ENCODE measurements at regions not wholly inside any gene's neighbourhood (a gene's known extent, or its start where the extent isn't known, plus 50 kb on each side); places are given as distances from the start of the nearest gene placed in this dataset.

- Histone ChIP-seq H3K9me2 (ENCODE audit: insufficient read depth, low read length) (no peaks in the 10 kb centered on the region), H3K27ac (ENCODE audit: low read length) (no peak overlapping the region), H3K4me2 (ENCODE audit: low read length) (no peak overlapping the region), H3K9ac (ENCODE audit: low read length) (no peak overlapping the region), H3F3A (ENCODE audit: insufficient read depth, low read length, poor library complexity, severe bottlenecking) (no peaks in the 10 kb centered on the region), H3K4me3 (ENCODE audit: low read length) (no peak overlapping the region), H3K79me2 (replicated peaks; ENCODE audit: insufficient read depth, low read length) (no peaks in the 10 kb centered on the region), H3K9me3 (ENCODE audit: low read length) (no peaks in the 10 kb centered on the region), H3K36me3 (ENCODE audit: insufficient read depth, low read length) (no peaks in the 10 kb centered on the region), H2AFZ (ENCODE audit: low read depth, low read length) (no peak overlapping the region), H4K20me1 (ENCODE audit: insufficient read depth) (no peaks in the 10 kb centered on the region), H3K27me3 (ENCODE audit: insufficient read depth, low read depth, low read length) (no peaks in the 10 kb centered on the region)
- TF ChIP-seq EZH2 (IDR thresholded peaks at IDR 0.05; ENCODE audit: borderline replicate concordance, insufficient read depth, low read length, poor library complexity, severe bottlenecking) (no peak), SMC3 (conservative IDR thresholded peaks at IDR 0.05; ENCODE audit: poor library complexity) (no peak), EP300 (conservative IDR thresholded peaks at IDR 0.05; ENCODE audit: poor library complexity, severe bottlenecking) (no peak)
Measured at GRCh38 chr5:33146881-33147280, 293.9 kb upstream of the TARS1 start.

DNA sequence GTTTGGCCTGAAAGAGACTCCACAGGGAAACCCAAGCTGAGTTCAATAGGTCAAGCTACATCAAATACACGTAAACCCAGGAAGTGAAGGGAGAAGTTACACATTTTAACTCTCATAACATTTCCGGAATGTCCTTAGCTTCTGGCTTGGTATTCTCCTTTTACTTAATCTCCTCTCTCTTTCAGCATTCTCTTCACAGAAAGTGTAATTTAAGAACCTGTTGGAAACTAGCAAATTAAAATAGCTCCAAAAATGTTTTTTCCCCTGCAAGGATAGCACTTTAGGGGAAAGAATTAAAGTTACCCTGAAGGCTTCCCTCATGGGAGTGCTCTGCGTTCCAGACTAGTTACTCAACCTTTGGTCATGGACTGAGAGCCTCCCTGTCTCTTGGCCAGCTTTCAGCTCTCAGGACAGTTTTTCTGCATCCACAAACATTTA is 292.7 kb upstream of the TARS1 start:
- Histone ChIP-seq H3K79me2 (replicated peaks; ENCODE audit: insufficient read depth, low read length) (no peaks in the 10 kb centered on the region), H3K9me3 (ENCODE audit: low read length) (no peaks in the 10 kb centered on the region), H3K4me2 (ENCODE audit: low read length) (no peak overlapping the region), H3K27ac (ENCODE audit: low read length) (no peak overlapping the region), H2AFZ (ENCODE audit: low read depth, low read length) (no peak overlapping the region), H3K4me3 (ENCODE audit: low read length) (no peak overlapping the region), H3F3A (ENCODE audit: insufficient read depth, low read length, poor library complexity, severe bottlenecking) (no peaks in the 10 kb centered on the region), H3K27me3 (ENCODE audit: insufficient read depth, low read depth, low read length) (no peaks in the 10 kb centered on the region), H3K36me3 (ENCODE audit: insufficient read depth, low read length) (no peaks in the 10 kb centered on the region), H3K9me2 (ENCODE audit: insufficient read depth, low read length) (no peaks in the 10 kb centered on the region), H4K20me1 (ENCODE audit: insufficient read depth) (no peaks in the 10 kb centered on the region), H3K9ac (ENCODE audit: low read length) (no peak overlapping the region)
- TF ChIP-seq POLR2AphosphoS5 (IDR thresholded peaks at IDR 0.05) (no peak), CTCF (IDR thresholded peaks at IDR 0.05; ENCODE audit: poor library complexity, severe bottlenecking) (no peak), EP300 (conservative IDR thresholded peaks at IDR 0.05; ENCODE audit: poor library complexity, severe bottlenecking) (no peak), SMC3 (conservative IDR thresholded peaks at IDR 0.05; ENCODE audit: poor library complexity) (no peak), EZH2 (IDR thresholded peaks at IDR 0.05; ENCODE audit: borderline replicate concordance, insufficient read depth, low read length, poor library complexity, severe bottlenecking) (no peak), TAF1 (IDR thresholded peaks at IDR 0.05; ENCODE audit: low read depth) (no peak), RAD21 (conservative IDR thresholded peaks at IDR 0.05) (no peak)
- TF ChIP-seq, protein P1, sequence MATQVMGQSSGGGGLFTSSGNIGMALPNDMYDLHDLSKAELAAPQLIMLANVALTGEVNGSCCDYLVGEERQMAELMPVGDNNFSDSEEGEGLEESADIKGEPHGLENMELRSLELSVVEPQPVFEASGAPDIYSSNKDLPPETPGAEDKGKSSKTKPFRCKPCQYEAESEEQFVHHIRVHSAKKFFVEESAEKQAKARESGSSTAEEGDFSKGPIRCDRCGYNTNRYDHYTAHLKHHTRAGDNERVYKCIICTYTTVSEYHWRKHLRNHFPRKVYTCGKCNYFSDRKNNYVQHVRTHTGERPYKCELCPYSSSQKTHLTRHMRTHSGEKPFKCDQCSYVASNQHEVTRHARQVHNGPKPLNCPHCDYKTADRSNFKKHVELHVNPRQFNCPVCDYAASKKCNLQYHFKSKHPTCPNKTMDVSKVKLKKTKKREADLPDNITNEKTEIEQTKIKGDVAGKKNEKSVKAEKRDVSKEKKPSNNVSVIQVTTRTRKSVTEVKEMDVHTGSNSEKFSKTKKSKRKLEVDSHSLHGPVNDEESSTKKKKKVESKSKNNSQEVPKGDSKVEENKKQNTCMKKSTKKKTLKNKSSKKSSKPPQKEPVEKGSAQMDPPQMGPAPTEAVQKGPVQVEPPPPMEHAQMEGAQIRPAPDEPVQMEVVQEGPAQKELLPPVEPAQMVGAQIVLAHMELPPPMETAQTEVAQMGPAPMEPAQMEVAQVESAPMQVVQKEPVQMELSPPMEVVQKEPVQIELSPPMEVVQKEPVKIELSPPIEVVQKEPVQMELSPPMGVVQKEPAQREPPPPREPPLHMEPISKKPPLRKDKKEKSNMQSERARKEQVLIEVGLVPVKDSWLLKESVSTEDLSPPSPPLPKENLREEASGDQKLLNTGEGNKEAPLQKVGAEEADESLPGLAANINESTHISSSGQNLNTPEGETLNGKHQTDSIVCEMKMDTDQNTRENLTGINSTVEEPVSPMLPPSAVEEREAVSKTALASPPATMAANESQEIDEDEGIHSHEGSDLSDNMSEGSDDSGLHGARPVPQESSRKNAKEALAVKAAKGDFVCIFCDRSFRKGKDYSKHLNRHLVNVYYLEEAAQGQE (IDR thresholded peaks at IDR 0.05; ENCODE audit: borderline replicate concordance), result no peak

GRCh38 chr5:33153372-33153771 is 287.4 kb upstream of the TARS1 start:
- Histone ChIP-seq H3K36me3 (ENCODE audit: insufficient read depth, low read length) (no peaks in the 10 kb centered on the region), H3K79me2 (replicated peaks; ENCODE audit: insufficient read depth, low read length) (no peaks in the 10 kb centered on the region), H2AFZ (ENCODE audit: low read depth, low read length) (no peak overlapping the region), H4K20me1 (ENCODE audit: insufficient read depth) (no peaks in the 10 kb centered on the region), H3F3A (ENCODE audit: insufficient read depth, low read length, poor library complexity, severe bottlenecking) (no peaks in the 10 kb centered on the region), H3K4me2 (ENCODE audit: low read length) (no peak overlapping the region), H3K9me3 (ENCODE audit: low read length) (no peaks in the 10 kb centered on the region), H3K9ac (ENCODE audit: low read length) (no peak overlapping the region), H3K9me2 (ENCODE audit: insufficient read depth, low read length) (no peaks in the 10 kb centered on the region), H3K27me3 (ENCODE audit: insufficient read depth, low read depth, low read length) (no peaks in the 10 kb centered on the region), H3K4me3 (ENCODE audit: low read length) (peak overlapping the region; percentile 1), H3K27ac (ENCODE audit: low read length) (peak overlapping the region; percentile 17)
- TF ChIP-seq SMC3 (conservative IDR thresholded peaks at IDR 0.05; ENCODE audit: poor library complexity) (no peak), TAF1 (IDR thresholded peaks at IDR 0.05; ENCODE audit: low read depth) (no peak), RAD21 (conservative IDR thresholded peaks at IDR 0.05) (no peak), EP300 (conservative IDR thresholded peaks at IDR 0.05; ENCODE audit: poor library complexity, severe bottlenecking) (no peak), EZH2 (IDR thresholded peaks at IDR 0.05; ENCODE audit: borderline replicate concordance, insufficient read depth, low read length, poor library complexity, severe bottlenecking) (no peak), POLR2AphosphoS5 (IDR thresholded peaks at IDR 0.05) (no peak), MXI1 (conservative IDR thresholded peaks at IDR 0.05; ENCODE audit: poor library complexity, severe bottlenecking) (no peak), CTCF (IDR thresholded peaks at IDR 0.05; ENCODE audit: poor library complexity, severe bottlenecking) (no peak)
- TF ChIP-seq, protein P1 (IDR thresholded peaks at IDR 0.05; ENCODE audit: borderline replicate concordance), result no peak

Measured in neural cell (in vitro differentiated cells).